K562 (cell line): ENCODE measurements at regions not wholly inside any gene's neighbourhood (a gene's known extent, or its start where the extent isn't known, plus 50 kb on each side); places are given as distances from the start of the nearest gene placed in this dataset.
"Not testable (repeated sequence)": the region's sequence is repeated elsewhere in the genome, so short reads cannot be mapped to it uniquely, and the experiment has no call there.

Source experiments
- ATAC-seq: fragments of 200-7000 bp; cut with Tn5 transposase; 3 replicates; pipeline ENCODE4 v1.9.1; 2020; ENCODE audit warnings: moderate library complexity
- BruUV-seq: library from RNA; stranded (reverse); fragments of 400-500 nt; replicated peaks from 2 replicates; lab custom pipeline; 2021; lab: Mats Ljungman, UMichigan
- CTCF ChIA-PET: fragments of 300-600 bp; formaldehyde crosslinking; extraction: SDS; loops from one replicate; lab custom pipeline; 2021; ENCODE audit warnings: low intra/inter-chr PET ratio; lab: Yijun Ruan, JAX
- POLR2A ChIA-PET: fragments of 300-600, 350-650 bp; sonication (Branson Sonifier 250); formaldehyde crosslinking; extraction: SDS; loops from one replicate; lab custom pipeline; 2021; ENCODE audit warnings: antibody characterized with exemption, inconsistent platforms; lab: Yijun Ruan, JAX
- DNase-seq, 4 experiments: peaks; one replicate each; pipeline versions ENCODE4 v3.0.0 to v3.0.0-alpha.2; 2011 to 2018; ENCODE audit warnings: low spot score in 3 of 4, mixed read lengths in 3 of 4; ENCODE audit errors: extremely low read depth in 1 of 4
- FAIRE-seq: peaks from 2 replicates; lab custom pipeline; 2011; peaks lifted over from hg19 to GRCh38; lab: Jason Lieb, UNC
- H2AFZ ChIP-seq: 2 replicates; pipeline ENCODE4 v1.6.0; 2011; ENCODE audit warnings: low read depth, low read length, control low read depth, inconsistent platforms
- H3K27ac ChIP-seq: fragments of 200-600 bp; 3 replicates; pipeline ENCODE4 v1.8.0; 2011; ENCODE audit warnings: low read depth, mild to moderate bottlenecking, control low read depth, inconsistent platforms, low read length, moderate library complexity, mixed read lengths; ENCODE audit errors: extremely low read depth
- H3K27me3 ChIP-seq, 2 experiments: fragments of 300-600 bp in 1 of 2; 2 replicates in 1 of 2; 3 replicates in 1 of 2; pipeline versions ENCODE4 v1.6.0 to v1.8.0; 2011; ENCODE audit warnings: inconsistent platforms in 2 of 2, low read length in 2 of 2, mild to moderate bottlenecking in 1 of 2, mixed read lengths in 1 of 2, moderate library complexity in 1 of 2; ENCODE audit not compliant: control insufficient read depth in 2 of 2, insufficient read depth in 2 of 2
- H3K36me3 ChIP-seq: fragments of 300-600 bp; 3 replicates; pipeline ENCODE4 v1.8.0; 2011; ENCODE audit warnings: mild to moderate bottlenecking, low read length, inconsistent platforms; ENCODE audit not compliant: control insufficient read depth, insufficient read depth
- H3K4me1 ChIP-seq, 2 experiments: fragments of 200-600 bp in 1 of 2; replicated peaks in 1 of 2; 2 replicates in 1 of 2; 3 replicates in 1 of 2; pipeline versions ENCODE4 v1.5.1 to v1.8.0; 2011; ENCODE audit warnings: inconsistent platforms in 2 of 2, low read length in 2 of 2, mild to moderate bottlenecking in 1 of 2, mixed read lengths in 1 of 2, moderate library complexity in 1 of 2; ENCODE audit not compliant: control insufficient read depth in 2 of 2, insufficient read depth in 2 of 2
- H3K4me2 ChIP-seq: 2 replicates; pipeline ENCODE4 v1.6.1; 2011; ENCODE audit warnings: low read length, control low read depth, inconsistent platforms, mixed read lengths; ENCODE audit not compliant: insufficient read depth
- H3K4me3 ChIP-seq: fragments of 200-600 bp; sonication (generic), shearing (Covaris generic); 2 replicates; pipeline ENCODE4 v1.5.1; 2016; ENCODE audit warnings: control low read depth, inconsistent platforms
- H3K79me2 ChIP-seq: fragments of 200-600 bp; 3 replicates; pipeline ENCODE4 v1.8.0; 2011; ENCODE audit warnings: low read length, inconsistent platforms; ENCODE audit not compliant: control insufficient read depth, insufficient read depth
- H3K9ac ChIP-seq, 2 experiments: 2 replicates each; pipeline versions ENCODE4 v1.6.0 to v1.6.1; 2011; ENCODE audit warnings: low read depth in 2 of 2, low read length in 2 of 2, control low read depth in 1 of 2, inconsistent platforms in 1 of 2, mild to moderate bottlenecking in 1 of 2, mixed read lengths in 1 of 2; ENCODE audit not compliant: insufficient read depth in 1 of 2
- H3K9me1 ChIP-seq: one replicate; pipeline ENCODE4 v1.6.0; 2011; ENCODE audit warnings: inconsistent platforms, mild to moderate bottlenecking, low read length, moderate library complexity; ENCODE audit not compliant: control insufficient read depth, insufficient read depth
- H3K9me3 ChIP-seq: replicated peaks from 2 replicates; pipeline ENCODE4 v1.5.1; 2011; ENCODE audit warnings: low read depth, low read length, inconsistent platforms; ENCODE audit not compliant: control insufficient read depth, insufficient read depth
- H4K20me1 ChIP-seq: replicated peaks from 2 replicates; pipeline ENCODE4 v1.6.1; 2011; ENCODE audit warnings: low read length, inconsistent platforms, mixed read lengths; ENCODE audit not compliant: control insufficient read depth, insufficient read depth
- FOXK2 ChIP-seq, 2 experiments: fragments of 450-650 bp; IDR thresholded peaks in 1 of 2; conservative IDR thresholded peaks in 1 of 2; 2 replicates each; pipeline ENCODE4 v1.6.1; 2016; ENCODE audit warnings: low read depth in 2 of 2, mild to moderate bottlenecking in 1 of 2
- HSF4 ChIP-seq: fragments of 250-450 bp; sonication (Bioruptor Pico); IDR thresholded peaks from 2 replicates; pipeline ENCODE4 v2.1.2; 2022; ENCODE audit warnings: mild to moderate bottlenecking, moderate library complexity, borderline replicate concordance
- NR2C1 ChIP-seq, 2 experiments: fragments of 450-650 bp; IDR thresholded peaks; 2 replicates each; pipeline ENCODE4 v1.6.1; 2017; ENCODE audit warnings: mild to moderate bottlenecking in 2 of 2, antibody characterized with exemption in 1 of 2, inconsistent platforms in 1 of 2, missing compliant biosample characterization in 1 of 2, missing genetic modification characterization in 1 of 2
- SAFB2 ChIP-seq: fragments of 200-400 bp; formaldehyde crosslinking; IDR thresholded peaks from 2 replicates; pipeline ENCODE4 v1.6.1; 2018; ENCODE audit warnings: borderline replicate concordance, low read length, low read depth, moderate library complexity; ENCODE audit not compliant: severe bottlenecking
- SRSF7 ChIP-seq: fragments of 200-400 bp; formaldehyde crosslinking; optimal IDR thresholded peaks from 2 replicates; pipeline ENCODE3; 2017; ENCODE audit warnings: mild to moderate bottlenecking, low read depth, low read length
- ZBED1 ChIP-seq: IDR thresholded peaks from 2 replicates; pipeline ENCODE4 v1.6.1; 2014
- ZC3H8 ChIP-seq: fragments of 450-650 bp; IDR thresholded peaks from 2 replicates; pipeline ENCODE4 v1.6.1; 2017
- ZNF146 ChIP-seq: IDR thresholded peaks from one replicate; pipeline ENCODE4 v1.6.1; 2018; ENCODE audit warnings: missing compliant biosample characterization; ENCODE audit not compliant: unreplicated experiment
- WGBS: fragments of 100-300 bp; shearing (Covaris generic); methylation state at CpG from one replicate; pipeline ENCODE4 v1.1.6; 2016; ENCODE audit warnings: low coverage, mixed read lengths; ENCODE audit not compliant: insufficient coverage; ENCODE audit errors: missing lambda C conversion rate; 5-methylcytosine and 5-hydroxymethylcytosine counted together
- in situ Hi-C: fragments of 300-500 bp; cut with MboI; formaldehyde crosslinking; loops from 4 replicates; pipeline ENCODE4 v1.15.0; 2018; ENCODE audit warnings: inconsistent platforms, mixed read lengths
- intact Hi-C: fragments of 100-400 bp; cut with micrococcal nuclease; formaldehyde crosslinking; loops from 2 replicates; pipeline ENCODE4 v1.14.2; 2022

- BruUV-seq: not testable (repeated sequence)
These were observed 1473.5 kb upstream of the ACVR2A start for GRCh38 chr2:146371364-146371763.

DNA sequence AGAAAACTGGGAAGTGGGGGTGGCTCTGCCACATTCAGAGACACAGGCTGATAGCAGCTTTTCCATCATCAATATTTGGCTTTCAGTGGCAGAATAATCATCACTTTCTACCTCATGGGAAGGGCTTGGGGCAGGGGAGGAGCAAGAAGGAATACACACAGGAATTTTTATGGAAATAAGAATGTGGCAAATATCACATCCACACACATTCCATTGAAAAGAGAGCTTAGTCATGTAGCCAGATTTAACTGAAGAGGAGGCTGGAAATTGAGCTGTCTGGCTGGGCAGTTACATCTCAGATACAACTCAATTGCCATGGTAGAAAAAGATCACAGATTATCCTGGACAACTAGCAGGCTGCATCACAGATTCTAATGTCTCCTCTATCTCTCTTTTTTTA, 1474.0 kb upstream of the ACVR2A start:
- ATAC-seq (no peak), FAIRE-seq (no peak), DNase-seq (no peak)
- no TSS peak for BruUV-seq
- Histone ChIP-seq H3K9me3 (no peaks in the 10 kb centered on the region), H4K20me1 (no peaks in the 10 kb centered on the region), H3K4me2 (no peak overlapping the region), H3K27ac (no peak overlapping the region), H3K4me1 (no peaks in the 10 kb centered on the region), H3K9me1 (no peaks in the 10 kb centered on the region), H2AFZ (no peak overlapping the region), H3K79me2 (no peaks in the 10 kb centered on the region), H3K9ac (no peak overlapping the region), H3K36me3 (no peaks in the 10 kb centered on the region), H3K4me3 (no peak overlapping the region), H3K27me3 (no peaks in the 10 kb centered on the region)
- ChIA-PET POLR2A (no interaction called here), CTCF (no interaction called here)
- in situ Hi-C loops: no loop called here
- intact Hi-C loops: no loop called here
- TF ChIP-seq ZBED1 (no peak), NR2C1 (IDR thresholded peaks at IDR 0.05) (no peak), NR2C1 (tag; IDR thresholded peaks at IDR 0.05) (no peak), SRSF7 (no peak), FOXK2 (conservative IDR thresholded peaks at IDR 0.05 in 1 of 2, IDR thresholded peaks at IDR 0.05 in 1 of 2; ENCODE audit: low read depth in 2 of 2) (no peak), ZC3H8 (no peak), HSF4 (CRISPR knock-in tag) (no peak), SAFB2 (no peak)

More at GRCh38 chr2:146371364-146371763, 1473.5 kb upstream of the ACVR2A start:
- FAIRE-seq, H3K36me3 ChIP-seq, H3K4me3 ChIP-seq, H3K9ac ChIP-seq, ATAC-seq, H3K27me3 ChIP-seq, DNase-seq, intact Hi-C loops, H3K4me1 ChIP-seq, CTCF ChIA-PET, H3K27ac ChIP-seq, H3K4me2 ChIP-seq, H4K20me1 ChIP-seq, H2AFZ ChIP-seq, H3K9me1 ChIP-seq, in situ Hi-C loops, H3K79me2 ChIP-seq, POLR2A ChIA-PET, H3K9me3 ChIP-seq: not testable (repeated sequence)
- 10% methylated on average over 1 of the region's 1 CpG for WGBS
- TF ChIP-seq ZNF146 (CRISPR knock-in tag): peak; percentile 51
